Fibroblast of skin of left quadriceps (primary cell): ENCODE measurements at regions not wholly inside any gene's neighbourhood (a gene's known extent, or its start where the extent isn't known, plus 50 kb on each side); places are given as distances from the start of the nearest gene placed in this dataset.

Experiments used
- DNase-seq, 2 experiments: peaks; one replicate each; pipeline ENCODE4 v3.0.0-alpha.2; 2013; ENCODE audit warnings: low read depth in 2 of 2

GRCh38 chr2:12310399-12310798 is 406.3 kb upstream of the TRIB2 start:
- DNase-seq: no peak

GRCh38 chr2:12313445-12314126 is 403.1 kb upstream of the TRIB2 start:
- no peak for DNase-seq

- DNase-seq: no peak
Measured at GRCh38 chr2:12314127-12314760, 402.5 kb upstream of the TRIB2 start.

GRCh38 chr2:12315224-12315623 is 401.5 kb upstream of the TRIB2 start:
- DNase-seq: no peak

GRCh38 chr2:12316476-12316875 is 400.3 kb upstream of the TRIB2 start:
- DNase-seq: no peak

GRCh38 chr2:12317286-12317685 is 399.4 kb upstream of the TRIB2 start:
- no peak for DNase-seq

- peak; percentile 73 to 74 for DNase-seq
Measured at GRCh38 chr2:12317814-12318426, 398.8 kb upstream of the TRIB2 start.

GRCh38 chr2:12318427-12319057 is 398.2 kb upstream of the TRIB2 start:
- DNase-seq: peak; percentile 97

GRCh38 chr2:12320027-12320734 is 396.6 kb upstream of the TRIB2 start:
- DNase-seq: no peak

- peak; percentile 90 for DNase-seq
Measured at GRCh38 chr2:12320991-12321641, 395.6 kb upstream of the TRIB2 start.

GRCh38 chr2:12321886-12322285 is 394.9 kb upstream of the TRIB2 start:
- no peak for DNase-seq

GRCh38 chr2:12325806-12326205 is 390.9 kb upstream of the TRIB2 start:
- no peak for DNase-seq

- DNase-seq: no peak
Measured at GRCh38 chr2:12326449-12327190, 390.1 kb upstream of the TRIB2 start.

GRCh38 chr2:12330916-12331315 is 385.8 kb upstream of the TRIB2 start:
- DNase-seq: no peak

GRCh38 chr2:12331698-12332097 is 385.0 kb upstream of the TRIB2 start:
- no peak for DNase-seq

- no peak for DNase-seq
Measured at GRCh38 chr2:12333293-12333692, 383.4 kb upstream of the TRIB2 start.

GRCh38 chr2:12334412-12334966 is 382.2 kb upstream of the TRIB2 start:
- no peak for DNase-seq

GRCh38 chr2:12335131-12335530 is 381.6 kb upstream of the TRIB2 start:
- DNase-seq: no peak

- DNase-seq: no peak
Measured at GRCh38 chr2:12335995-12336394, 380.7 kb upstream of the TRIB2 start.

GRCh38 chr2:12338946-12339697 is 377.6 kb upstream of the TRIB2 start:
- no peak for DNase-seq
